NOMO-1 (cell line): ENCODE measurements at regions not wholly inside any gene's neighbourhood (a gene's known extent, or its start where the extent isn't known, plus 50 kb on each side); places are given as distances from the start of the nearest gene placed in this dataset.
"Not testable (repeated sequence)": the region's sequence is repeated elsewhere in the genome, so short reads cannot be mapped to it uniquely, and the experiment has no call there.

Source experiments
- DNase-seq, 2 experiments: peaks; one replicate each; lab custom pipeline; 2025; ENCODE audit not compliant: unreplicated experiment in 2 of 2; lab: John Stamatoyannopoulos, UW

- no peak for DNase-seq
Observed at GRCh38 chr14:100416921-100417860, 94.1 kb downstream of the SLC25A47 start.

DNA sequence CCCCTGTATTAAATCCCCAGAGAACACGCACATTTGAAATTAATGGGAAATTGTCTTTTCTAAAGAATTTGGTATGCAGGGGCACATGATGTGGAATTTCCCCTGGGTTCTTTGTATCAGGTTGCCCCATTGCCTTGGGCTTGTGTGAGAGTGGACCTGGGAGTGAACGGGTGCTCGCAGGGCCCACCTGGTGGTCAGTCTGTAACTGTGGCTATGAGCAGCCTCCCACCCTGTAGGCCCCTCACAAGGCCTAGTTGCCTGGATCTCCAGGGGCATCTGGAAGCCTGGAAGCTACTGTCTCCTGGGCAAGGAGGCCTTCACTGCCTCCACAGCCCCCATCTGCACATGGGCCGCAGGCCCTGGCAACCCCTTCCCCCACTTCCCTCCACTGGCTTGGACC, 96.7 kb downstream of the SLC25A47 start:
- DNase-seq, result no peak

DNA sequence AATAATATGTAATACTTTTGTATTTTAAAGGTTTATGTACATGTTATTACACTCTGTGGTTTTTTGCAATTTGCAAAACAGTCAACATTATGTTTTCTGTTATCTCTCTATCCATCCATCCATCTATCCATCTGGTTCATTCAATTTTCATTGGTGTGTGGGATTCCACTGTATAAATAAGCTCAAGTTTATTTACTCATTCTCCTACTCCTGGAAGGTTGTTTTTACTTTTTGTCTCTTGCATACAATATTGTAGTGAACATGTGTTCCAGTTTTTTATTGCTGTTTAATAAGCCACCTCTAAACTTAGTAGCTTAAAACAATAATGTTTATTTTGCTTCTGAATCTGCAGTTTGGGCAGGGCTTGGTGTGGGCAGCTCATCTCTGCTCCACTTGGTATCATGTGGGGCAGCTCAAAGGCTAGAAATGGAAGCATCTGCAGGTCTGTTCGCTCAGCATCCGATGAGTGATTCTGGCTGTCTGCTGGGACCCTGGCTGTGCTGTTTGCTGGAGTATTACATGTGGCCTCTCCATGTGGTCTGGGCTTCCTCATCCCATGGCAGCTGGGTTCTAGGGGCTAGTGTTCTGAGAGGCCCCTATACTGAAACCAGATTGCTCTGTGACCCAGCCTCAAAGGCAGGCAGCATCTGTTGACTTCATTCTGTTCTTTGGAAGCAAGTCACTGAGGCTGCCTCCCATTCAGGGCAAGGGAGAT, 98.8 kb downstream of the SLC25A47 start:
- DNase-seq, result no peak

DNA sequence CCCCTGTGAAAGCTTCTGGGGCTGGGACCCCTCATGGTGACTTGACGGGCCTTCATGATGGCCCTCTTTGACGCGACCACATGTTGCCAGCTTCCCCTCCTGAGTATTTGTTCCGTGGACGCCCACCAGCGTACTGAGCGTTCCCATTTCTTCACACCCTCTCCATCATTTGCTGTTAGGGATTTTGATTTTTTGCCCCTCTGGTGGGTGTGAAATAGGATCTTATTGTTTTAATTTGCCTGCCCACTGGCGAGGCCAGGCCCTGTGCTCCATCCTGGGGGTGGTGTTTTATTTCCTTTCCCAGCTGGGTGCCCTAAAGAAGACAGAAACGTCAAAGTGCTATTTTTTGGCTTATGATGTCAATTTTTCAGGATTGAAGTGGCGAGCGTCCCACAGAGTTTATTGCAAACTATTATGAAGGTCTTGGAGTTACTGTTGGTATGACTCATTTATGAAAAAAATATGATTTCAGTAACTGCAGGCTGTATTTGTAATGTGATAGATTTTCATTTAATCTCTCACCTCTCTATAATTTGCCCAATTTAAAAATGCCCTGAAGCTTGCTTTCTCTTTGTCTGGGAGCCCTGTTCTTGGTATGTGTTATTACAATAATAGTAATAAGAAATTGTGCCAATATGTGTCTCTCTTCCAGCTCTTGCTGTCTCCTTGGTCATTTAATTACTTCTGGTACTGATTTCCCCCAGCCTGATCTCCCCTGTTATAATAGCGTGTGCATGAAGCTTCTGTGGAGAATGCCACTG, 99.6 kb downstream of the SLC25A47 start:
- DNase-seq, result no peak

DNA sequence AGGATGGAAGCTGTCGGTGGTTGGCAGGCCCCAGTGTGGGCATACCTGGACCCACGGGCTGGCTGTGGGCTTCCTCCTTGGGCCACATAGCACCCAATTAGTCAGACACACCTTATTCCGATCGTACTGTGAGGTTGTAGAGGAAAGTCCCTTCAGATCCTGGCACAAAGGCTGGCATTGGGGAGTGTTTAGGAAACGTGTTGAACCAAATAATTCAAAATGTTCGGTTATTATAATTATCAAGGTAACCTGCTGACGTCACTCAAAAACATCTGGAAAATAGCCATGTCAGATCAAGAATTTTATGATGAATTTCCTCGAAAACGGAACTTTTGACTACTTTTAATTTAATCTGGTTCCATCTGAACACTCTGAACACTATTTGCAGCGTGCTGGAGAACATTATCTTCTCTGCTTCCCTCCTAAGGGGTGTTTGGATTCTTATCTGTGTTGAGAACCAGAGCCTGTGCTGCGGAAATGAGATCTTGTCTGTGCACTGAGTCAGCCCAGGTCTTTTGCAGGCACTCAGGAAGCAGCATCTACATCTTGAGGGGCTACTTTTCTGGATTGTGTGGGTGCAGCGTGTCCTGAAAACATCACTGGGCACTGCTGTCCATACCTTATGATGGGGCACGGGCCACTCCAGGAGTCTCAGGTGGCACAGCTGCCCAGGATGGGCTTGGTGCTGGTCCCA, 100.3 kb downstream of the SLC25A47 start:
- no peak for DNase-seq

GRCh38 chr14:100424504-100425428, 101.6 kb downstream of the SLC25A47 start:
- no peak for DNase-seq

- DNase-seq, result no peak
Observed at GRCh38 chr14:100425429-100425827, 102.3 kb downstream of the SLC25A47 start.

DNA sequence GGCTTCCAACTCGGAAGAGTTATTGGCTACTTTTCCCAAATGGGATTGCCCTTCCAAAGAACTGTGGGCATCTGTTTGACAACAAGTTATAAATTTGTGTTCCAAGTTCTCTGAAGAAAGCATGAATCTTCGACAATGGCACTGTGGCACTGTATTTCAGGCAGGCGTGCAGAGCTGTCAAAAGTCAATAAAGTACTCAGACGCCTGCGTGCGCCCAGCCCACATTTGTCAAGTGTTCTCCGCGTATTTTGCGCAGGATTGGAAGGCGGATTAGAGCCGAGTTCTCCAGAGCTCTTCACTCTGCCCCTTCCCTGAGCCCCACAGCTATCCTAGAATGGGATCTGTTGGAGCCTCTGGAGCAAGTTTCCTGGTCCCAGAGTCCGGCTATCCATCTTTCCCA, 103.2 kb downstream of the SLC25A47 start:
- no peak for DNase-seq

GRCh38 chr14:100427166-100427565, 104.0 kb downstream of the SLC25A47 start:
- no peak for DNase-seq

DNA sequence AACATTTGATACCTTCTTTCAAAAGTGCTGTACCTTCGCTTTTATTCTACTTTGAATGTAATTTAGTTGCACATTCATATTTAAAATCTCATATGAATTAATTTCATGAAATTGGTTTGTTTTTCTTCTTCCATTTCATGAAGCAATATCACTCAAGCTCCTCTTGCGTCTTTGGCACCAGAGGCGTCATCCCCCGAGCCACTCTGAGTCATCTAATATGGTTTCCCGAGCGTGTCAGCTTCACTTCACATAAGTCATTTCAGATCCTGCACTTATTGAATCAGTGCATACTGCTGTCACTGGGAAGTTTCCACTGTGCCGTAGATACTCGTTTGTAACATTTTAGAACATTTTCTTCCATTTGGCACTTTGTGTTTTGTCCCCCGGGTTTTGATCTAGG, 105.6 kb downstream of the SLC25A47 start:
- DNase-seq, result peak in 1 of 2 experiments; percentile 10

- DNase-seq, result no peak
Observed at GRCh38 chr14:100429537-100429936, 106.4 kb downstream of the SLC25A47 start.

DNA sequence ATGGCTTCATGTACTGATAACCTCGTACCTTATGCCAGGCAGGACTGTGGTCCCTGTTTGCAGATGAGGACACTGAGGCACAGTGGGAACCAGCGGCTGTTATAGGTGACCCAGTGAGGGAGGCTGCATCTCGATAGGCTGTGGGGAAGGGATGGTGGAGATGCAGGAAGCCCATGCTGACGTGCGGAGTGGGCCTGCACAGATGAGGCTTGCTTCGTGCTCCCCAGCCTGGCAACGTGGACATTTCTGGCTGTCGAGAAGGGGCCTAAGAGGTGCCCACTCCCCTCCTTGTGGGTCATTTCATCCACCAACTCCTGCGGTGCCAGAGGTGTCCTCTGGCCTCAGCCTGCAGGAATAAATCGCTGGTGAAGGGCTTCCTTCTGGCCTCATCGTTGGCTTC, 107.4 kb downstream of the SLC25A47 start:
- DNase-seq, result no peak

DNA sequence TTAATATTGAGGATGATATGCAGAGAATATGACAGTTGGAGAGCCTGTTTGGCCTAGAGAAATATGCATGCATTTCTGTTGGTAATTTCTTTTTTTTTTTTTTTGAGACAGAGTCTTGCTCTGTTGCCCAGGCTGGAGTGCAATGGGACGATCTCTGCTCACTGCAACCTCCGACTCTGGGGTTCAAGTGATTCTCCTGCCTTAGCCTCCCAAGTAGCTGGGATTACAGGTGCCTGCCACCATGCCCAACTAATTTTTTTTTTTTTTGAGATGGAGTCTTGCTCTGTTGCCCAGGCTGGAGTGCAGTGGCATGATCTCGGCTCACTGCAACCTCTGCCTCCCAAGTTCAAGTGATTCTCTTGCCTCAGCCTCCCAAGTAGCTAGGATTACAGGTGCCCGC, 108.3 kb downstream of the SLC25A47 start:
- not testable (repeated sequence) for DNase-seq

DNA sequence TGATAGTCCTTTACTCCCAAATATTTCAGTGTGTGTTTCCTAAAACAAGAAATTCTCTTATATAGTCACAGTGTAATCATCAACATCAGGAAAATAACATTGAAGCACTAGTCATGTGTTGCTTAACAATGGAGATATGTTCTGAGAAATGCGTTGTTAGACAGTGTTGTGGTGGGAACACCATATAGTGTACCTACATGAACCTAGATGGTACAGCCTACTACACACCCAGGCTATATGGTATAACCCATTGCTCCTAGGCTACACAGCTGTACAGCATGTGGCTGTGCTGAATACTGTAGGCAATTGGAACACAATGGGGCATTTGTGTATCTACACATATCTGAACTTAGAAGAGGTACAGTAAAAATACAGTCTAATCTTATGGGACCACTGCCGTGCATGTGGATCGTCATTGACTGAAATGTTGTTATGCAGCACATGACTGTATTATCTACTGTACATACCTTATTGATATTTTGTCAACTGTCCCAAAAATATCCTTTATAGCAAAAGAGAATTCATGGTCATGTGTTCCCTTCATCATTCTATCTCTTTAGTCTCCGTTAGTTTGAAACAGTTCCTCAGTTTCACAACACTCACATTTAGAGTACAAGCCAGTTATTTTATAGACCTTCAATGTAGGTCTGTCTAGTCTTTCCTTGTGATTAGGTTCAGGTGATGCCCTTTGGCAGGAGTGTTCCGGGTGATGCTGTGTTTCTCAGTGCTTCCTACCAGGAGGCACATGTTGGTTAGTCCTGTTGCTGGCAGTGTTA, 109.7 kb downstream of the SLC25A47 start:
- no peak for DNase-seq

GRCh38 chr14:100433428-100433814, 110.3 kb downstream of the SLC25A47 start:
- DNase-seq, result no peak

DNA sequence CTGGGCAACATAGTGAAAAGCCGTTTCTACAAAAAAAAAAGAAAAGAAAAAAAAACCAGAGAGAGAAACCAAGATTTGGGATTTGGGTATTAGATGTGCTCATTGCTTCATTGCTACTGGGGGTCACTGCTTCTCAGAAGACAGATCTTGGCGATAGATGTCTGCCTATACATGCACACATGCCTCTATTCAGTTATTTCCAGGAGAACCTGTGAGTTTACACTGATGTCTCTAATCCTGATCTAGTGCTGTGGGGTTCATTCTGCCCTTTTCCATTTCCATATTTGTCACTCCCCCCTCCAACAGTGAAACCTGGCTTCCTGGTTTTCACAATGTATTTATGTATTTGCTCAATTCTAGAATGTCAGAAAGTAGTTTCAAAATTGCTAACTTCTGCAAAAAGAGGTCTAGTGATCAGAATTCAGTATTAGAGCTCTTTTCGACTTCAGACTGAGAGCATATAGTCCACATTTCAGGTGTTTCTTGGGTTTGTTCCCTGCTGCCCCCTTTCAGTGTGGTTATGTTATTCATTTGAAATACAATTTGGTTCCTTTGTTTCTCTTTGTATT, 111.0 kb downstream of the SLC25A47 start:
- DNase-seq, result peak; percentile 64 to 78

DNA sequence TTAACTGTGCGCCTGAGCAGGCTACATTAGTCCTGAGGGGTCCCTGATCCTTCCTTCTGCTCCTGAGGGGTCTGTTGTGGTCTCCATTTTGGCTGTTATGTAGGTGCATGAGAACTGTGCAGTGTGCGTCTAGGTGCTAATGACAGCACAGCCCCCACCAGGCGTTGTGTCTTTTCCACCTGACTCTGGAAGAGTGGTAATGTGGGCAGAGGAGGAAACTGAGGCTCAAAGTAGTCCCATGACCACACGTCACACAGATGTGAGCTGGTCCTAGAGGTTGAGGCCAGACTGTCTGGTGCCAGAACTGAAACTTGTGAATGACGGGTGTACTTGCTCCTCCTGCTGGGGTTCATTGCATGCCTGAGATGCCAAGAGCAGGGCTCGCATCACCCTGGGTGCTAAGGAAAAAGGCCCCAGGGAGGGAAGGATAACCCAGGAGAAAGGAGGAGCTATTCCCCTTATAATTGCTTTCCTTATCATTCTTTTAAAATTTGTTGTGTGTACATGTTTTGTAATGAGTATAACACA, 111.8 kb downstream of the SLC25A47 start:
- DNase-seq, result no peak

DNA sequence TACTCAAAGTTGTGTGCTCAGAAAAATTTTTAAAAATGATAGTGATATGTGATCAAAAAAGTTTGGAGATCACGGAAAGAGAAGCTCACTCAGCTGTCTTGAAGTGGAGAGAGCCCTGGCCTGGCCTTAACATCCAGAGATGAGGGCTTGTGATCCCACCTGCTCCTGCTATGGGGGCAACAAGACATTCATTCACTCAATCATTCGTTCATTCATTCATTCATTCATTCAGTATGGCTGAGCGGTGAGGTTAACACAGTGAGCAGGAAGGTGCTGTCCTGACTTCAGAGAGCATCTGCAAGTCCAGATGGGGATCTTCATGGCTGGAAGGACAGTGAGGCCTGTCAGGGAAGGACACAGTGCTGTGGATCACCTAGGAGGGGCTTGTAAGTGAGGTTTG, 112.3 kb downstream of the SLC25A47 start:
- DNase-seq, result no peak
